Globus pallidus (tissue), 1 donor: ENCODE measurements at regions not wholly inside any gene's neighbourhood (a gene's known extent, or its start where the extent isn't known, plus 50 kb on each side); places are given as distances from the start of the nearest gene placed in this dataset.
"Not testable (repeated sequence)": the region's sequence is repeated elsewhere in the genome, so short reads cannot be mapped to it uniquely, and the experiment has no call there.

Source experiments
- DNase-seq: peaks from one replicate; pipeline ENCODE4 v3.0.0-alpha.2; 2015; ENCODE audit warnings: low spot score

- not testable (repeated sequence) for DNase-seq
Observed at GRCh38 chr21:6133852-6134630, 4387.3 kb upstream of the TPTE start.

- not testable (repeated sequence) for DNase-seq
Observed at GRCh38 chr21:6136732-6137131, 4384.7 kb upstream of the TPTE start.

- DNase-seq, result not testable (repeated sequence)
Observed at GRCh38 chr21:6138244-6139136, 4382.9 kb upstream of the TPTE start.

GRCh38 chr21:6139331-6139730 lies 4382.1 kb upstream of the TPTE start:
- not testable (repeated sequence) for DNase-seq

GRCh38 chr21:6139862-6140261 lies 4381.5 kb upstream of the TPTE start:
- not testable (repeated sequence) for DNase-seq

- not testable (repeated sequence) for DNase-seq
Observed at GRCh38 chr21:6140467-6141137, 4380.8 kb upstream of the TPTE start.

GRCh38 chr21:6141138-6141474 lies 4380.3 kb upstream of the TPTE start:
- DNase-seq, result not testable (repeated sequence)

GRCh38 chr21:6153154-6153553 lies 4368.2 kb upstream of the TPTE start:
- DNase-seq, result not testable (repeated sequence)

GRCh38 chr21:6154524-6155320 lies 4366.7 kb upstream of the TPTE start:
- not testable (repeated sequence) for DNase-seq

GRCh38 chr21:6156712-6157389 lies 4364.5 kb upstream of the TPTE start:
- not testable (repeated sequence) for DNase-seq

- not testable (repeated sequence) for DNase-seq
Observed at GRCh38 chr21:6157515-6157914, 4363.9 kb upstream of the TPTE start.

GRCh38 chr21:6158171-6158570 lies 4363.2 kb upstream of the TPTE start:
- not testable (repeated sequence) for DNase-seq
